Mesenchymal stem cell (in vitro differentiated cells and primary cell): ENCODE measurements at regions not wholly inside any gene's neighbourhood (a gene's known extent, or its start where the extent isn't known, plus 50 kb on each side); places are given as distances from the start of the nearest gene placed in this dataset.

Experiments used
- DNase-seq: peaks from one replicate; pipeline ENCODE4 v3.0.0-alpha.2; 2013
- H2AFZ ChIP-seq: one replicate; pipeline ENCODE4 v1.6.1; 2013; ENCODE audit warnings: low read depth, mild to moderate bottlenecking, control low read depth, inconsistent platforms, low read length, moderate library complexity
- H2AK5ac ChIP-seq: 2 replicates; pipeline ENCODE4 v1.6.1; 2013; ENCODE audit warnings: low read length, moderate library complexity, mild to moderate bottlenecking, inconsistent platforms; ENCODE audit not compliant: severe bottlenecking
- H2BK120ac ChIP-seq: one replicate; pipeline ENCODE4 v1.6.1; 2013; ENCODE audit warnings: low read depth, mild to moderate bottlenecking, inconsistent platforms, low read length, moderate library complexity
- H2BK12ac ChIP-seq, 2 experiments: one replicate each; pipeline ENCODE4 v1.6.1; 2013; ENCODE audit warnings: inconsistent platforms in 2 of 2, low read length in 2 of 2, mild to moderate bottlenecking in 2 of 2, moderate library complexity in 2 of 2, control low read depth in 1 of 2
- H2BK15ac ChIP-seq: one replicate; pipeline ENCODE4 v1.6.1; 2013; ENCODE audit warnings: mild to moderate bottlenecking, low read depth, inconsistent platforms; ENCODE audit not compliant: poor library complexity, severe bottlenecking
- H2BK5ac ChIP-seq: 2 replicates; pipeline ENCODE4 v1.6.1; 2013; ENCODE audit warnings: low read depth, mild to moderate bottlenecking, low read length, control low read depth, inconsistent platforms; ENCODE audit not compliant: poor library complexity, severe bottlenecking
- H3K14ac ChIP-seq, 2 experiments: one replicate each; pipeline ENCODE4 v1.6.1; 2013; ENCODE audit warnings: inconsistent platforms in 2 of 2, low read length in 2 of 2, control low read depth in 1 of 2, mild to moderate bottlenecking in 1 of 2, moderate library complexity in 1 of 2
- H3K18ac ChIP-seq, 2 experiments: one replicate each; pipeline ENCODE4 v1.6.1; 2013; ENCODE audit warnings: inconsistent platforms in 2 of 2, low read length in 2 of 2, control low read depth in 1 of 2, low read depth in 1 of 2, mild to moderate bottlenecking in 1 of 2
- H3K23ac ChIP-seq, 2 experiments: one replicate each; pipeline ENCODE4 v1.6.1; 2013; ENCODE audit warnings: inconsistent platforms in 2 of 2, low read length in 2 of 2, mild to moderate bottlenecking in 2 of 2, moderate library complexity in 2 of 2, control low read depth in 1 of 2
- H3K27ac ChIP-seq: 2 replicates; pipeline ENCODE4 v1.5.1; 2013; ENCODE audit warnings: mild to moderate bottlenecking, moderate library complexity, low read length, control low read depth, inconsistent platforms; ENCODE audit not compliant: poor library complexity, severe bottlenecking
- H3K27me3 ChIP-seq, 2 experiments: 2 replicates each; pipeline versions ENCODE4 v1.6.1 to v1.7.0; 2013; ENCODE audit warnings: low read length in 2 of 2, mild to moderate bottlenecking in 2 of 2, moderate library complexity in 2 of 2, control low read depth in 1 of 2, inconsistent platforms in 1 of 2; ENCODE audit not compliant: control insufficient read depth in 1 of 2, insufficient read depth in 1 of 2
- H3K36me3 ChIP-seq, 2 experiments: 2 replicates each; pipeline versions ENCODE4 v1.6.1 to v1.7.0; 2013; ENCODE audit warnings: low read length in 2 of 2, control low read depth in 1 of 2, inconsistent platforms in 1 of 2, low read depth in 1 of 2, mild to moderate bottlenecking in 1 of 2; ENCODE audit not compliant: insufficient read depth in 2 of 2, control insufficient read depth in 1 of 2
- H3K4ac ChIP-seq, 2 experiments: one replicate each; pipeline ENCODE4 v1.6.1; 2013; ENCODE audit warnings: inconsistent platforms in 2 of 2, low read length in 2 of 2, mild to moderate bottlenecking in 2 of 2, moderate library complexity in 2 of 2, control low read depth in 1 of 2, low read depth in 1 of 2
- H3K4me1 ChIP-seq: 2 replicates; pipeline ENCODE4 v1.6.1; 2013; ENCODE audit warnings: low read depth, low read length, control low read depth; ENCODE audit not compliant: control insufficient read depth, insufficient read depth
- H3K4me2 ChIP-seq: 2 replicates; pipeline ENCODE4 v1.6.1; 2013; ENCODE audit warnings: low read length, mild to moderate bottlenecking, inconsistent platforms; ENCODE audit not compliant: poor library complexity, severe bottlenecking
- H3K4me3 ChIP-seq, 2 experiments: 2 replicates each; pipeline versions ENCODE4 v1.5.1 to v1.7.0; 2013; ENCODE audit warnings: low read length in 2 of 2, mild to moderate bottlenecking in 2 of 2, control low read depth in 1 of 2, low read depth in 1 of 2; ENCODE audit not compliant: insufficient read depth in 1 of 2
- H3K79me1 ChIP-seq: replicated peaks from 2 replicates; pipeline ENCODE4 v1.6.1; 2013; ENCODE audit warnings: mild to moderate bottlenecking, control low read depth, low read length, inconsistent platforms; ENCODE audit not compliant: poor library complexity, severe bottlenecking
- H3K9ac ChIP-seq: 2 replicates; pipeline ENCODE4 v1.7.0; 2013; ENCODE audit warnings: mild to moderate bottlenecking, low read length, moderate library complexity
- H3K9me3 ChIP-seq: 2 replicates; pipeline ENCODE4 v1.7.0; 2013; ENCODE audit warnings: mild to moderate bottlenecking, low read length; ENCODE audit not compliant: control insufficient read depth
- H4K8ac ChIP-seq: one replicate; pipeline ENCODE4 v1.6.1; 2013; ENCODE audit warnings: inconsistent platforms, mild to moderate bottlenecking, low read length, moderate library complexity
- H4K91ac ChIP-seq: one replicate; pipeline ENCODE4 v1.6.1; 2013; ENCODE audit warnings: mild to moderate bottlenecking, low read length, inconsistent platforms
- WGBS: methylation state at CpG from one replicate; pipeline ENCODE4 v1.1.7; 2013; ENCODE audit warnings: mixed read lengths; 5-methylcytosine and 5-hydroxymethylcytosine counted together

DNA sequence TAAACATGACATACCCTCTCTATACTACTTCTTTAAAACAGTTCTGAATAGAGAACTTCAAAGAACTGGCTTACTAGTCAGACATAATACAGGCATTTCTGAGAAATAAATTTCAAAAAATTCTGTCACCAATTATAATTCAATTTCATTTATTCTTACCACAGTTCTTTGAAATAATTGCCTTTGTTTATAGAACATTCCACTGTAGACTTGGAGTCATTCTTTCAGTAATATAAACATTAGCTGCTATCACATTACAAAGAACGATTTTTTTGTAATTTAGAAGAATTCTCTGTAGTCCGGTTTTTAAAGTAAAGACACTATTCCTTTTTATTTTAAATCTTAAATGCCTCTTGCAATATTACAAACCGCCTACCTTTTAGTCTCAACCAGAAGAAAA lies 146.4 kb upstream of the COL11A1 start:
- Histone ChIP-seq H2BK15ac (no peak overlapping the region), H3K27me3 (no peaks in the 10 kb centered on the region), H3K36me3 (no peaks in the 10 kb centered on the region), H2BK12ac (no peak overlapping the region), H2AK5ac (no peak overlapping the region), H3K4me1 (peaks cover 2% of the 10 kb centered on the region), H2BK5ac (no peak overlapping the region), H2AFZ (no peak overlapping the region), H3K18ac (no peak overlapping the region), H3K4me3 (no peak overlapping the region), H3K9ac (no peak overlapping the region), H3K4ac (no peak overlapping the region), H4K8ac (no peak overlapping the region), H4K91ac (no peak overlapping the region), H3K79me1 (no peaks in the 10 kb centered on the region), H3K14ac (no peak overlapping the region), H3K27ac (no peak overlapping the region), H3K9me3 (no peaks in the 10 kb centered on the region), H3K4me2 (no peak overlapping the region), H3K23ac (no peak overlapping the region), H2BK120ac (no peak overlapping the region)
- DNase-seq, result no peak
- WGBS, result 100% methylated on average over 1 of the region's 3 CpGs

DNA sequence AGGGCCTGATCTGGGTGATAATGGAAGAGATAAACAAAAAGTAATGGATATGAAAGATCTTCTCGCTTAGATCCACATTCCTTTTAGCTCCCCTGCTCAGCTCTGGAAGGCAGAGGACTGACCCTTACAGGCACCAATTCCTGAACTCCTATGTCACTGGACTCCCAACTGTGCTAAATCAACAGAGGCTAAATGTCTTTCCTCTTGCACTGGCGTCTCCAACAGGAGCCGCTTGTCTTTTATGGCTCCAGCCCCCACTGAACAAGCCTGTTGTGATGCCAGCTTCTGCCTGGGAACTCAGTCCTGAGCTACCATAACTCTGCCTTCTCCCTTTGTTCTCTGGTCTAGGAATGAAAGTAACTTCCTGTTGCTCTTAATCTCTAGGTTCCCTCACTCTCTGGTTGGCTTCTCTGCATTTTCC lies 142.1 kb upstream of the COL11A1 start:
- H3K4ac ChIP-seq, result peak overlapping the region; percentile 15 to 51
- H2AFZ ChIP-seq, result peak overlapping the region; percentile 6
- H3K14ac ChIP-seq, result no peak overlapping the region
- peak overlapping the region in 1 of 2 experiments; percentile 10 for H2BK12ac ChIP-seq
- H3K9me3 ChIP-seq, result no peaks in the 10 kb centered on the region
- no peak overlapping the region for H4K8ac ChIP-seq
- H4K91ac ChIP-seq, result no peak overlapping the region
- peak overlapping the region; percentile 93 for H3K27ac ChIP-seq
- no peak overlapping the region for H2BK120ac ChIP-seq
- H3K27me3 ChIP-seq, result no peaks in the 10 kb centered on the region
- no peaks in the 10 kb centered on the region for H3K79me1 ChIP-seq
- DNase-seq, result peak; percentile 62
- WGBS, result 2% methylated on average over 3 of the region's 3 CpGs
- no peak overlapping the region for H3K9ac ChIP-seq
- peak overlapping the region; percentile 23 to 62 for H3K18ac ChIP-seq
- no peak overlapping the region for H3K4me2 ChIP-seq
- H3K4me1 ChIP-seq, result peaks cover 2% of the 10 kb centered on the region
- H2BK15ac ChIP-seq, result no peak overlapping the region
- H3K4me3 ChIP-seq, result no peak overlapping the region
- no peaks in the 10 kb centered on the region for H3K36me3 ChIP-seq
- no peak overlapping the region for H2AK5ac ChIP-seq
- H2BK5ac ChIP-seq, result peak overlapping the region; percentile 46
- H3K23ac ChIP-seq, result no peak overlapping the region

DNA sequence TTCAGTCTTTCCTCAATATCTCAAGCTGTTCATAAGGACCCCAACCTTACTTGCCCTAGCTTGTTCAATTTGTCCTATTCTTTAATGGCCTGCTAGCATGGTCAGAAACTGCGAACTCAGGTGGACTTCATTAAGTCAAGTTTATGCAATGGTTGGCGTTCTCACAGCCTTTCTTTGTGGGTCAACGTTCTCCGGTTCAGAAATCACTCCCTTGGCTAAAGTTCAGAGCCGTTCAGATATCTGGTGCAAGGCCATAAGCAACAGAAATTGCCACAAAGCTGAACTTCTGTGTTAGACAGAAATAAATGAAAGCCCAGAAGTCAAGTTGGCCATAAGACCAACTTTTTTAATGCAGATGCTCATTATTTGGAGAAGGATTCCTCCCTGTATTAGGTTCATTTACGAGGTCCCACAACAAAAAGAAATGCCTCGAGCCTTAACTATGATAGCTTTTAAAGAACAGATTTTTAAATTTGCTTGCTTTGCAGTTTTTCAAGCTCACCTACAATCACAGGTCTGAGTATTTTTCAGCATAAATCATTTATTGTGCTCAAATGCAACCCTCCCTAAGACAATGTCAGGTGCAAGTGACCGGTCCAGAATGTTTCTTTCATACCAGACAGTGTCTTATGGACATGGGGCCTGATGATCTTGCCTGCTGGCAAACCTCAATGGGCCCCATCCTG lies 140.2 kb upstream of the COL11A1 start:
- H4K91ac ChIP-seq, result no peak overlapping the region
- no peak overlapping the region for H3K14ac ChIP-seq
- peaks cover 2% of the 10 kb centered on the region for H3K4me1 ChIP-seq
- H3K4me3 ChIP-seq, result no peak overlapping the region
- peak overlapping the region; percentile 1 for H2AK5ac ChIP-seq
- H3K18ac ChIP-seq, result no peak overlapping the region
- peak overlapping the region; percentile 38 for H3K27ac ChIP-seq
- H2BK120ac ChIP-seq, result no peak overlapping the region
- H3K4me2 ChIP-seq, result no peak overlapping the region
- DNase-seq, result no peak
- H2BK12ac ChIP-seq, result no peak overlapping the region
- no peaks in the 10 kb centered on the region for H3K27me3 ChIP-seq
- H3K23ac ChIP-seq, result no peak overlapping the region
- H3K36me3 ChIP-seq, result no peaks in the 10 kb centered on the region
- no peak overlapping the region for H2BK15ac ChIP-seq
- H2BK5ac ChIP-seq, result no peak overlapping the region
- H2AFZ ChIP-seq, result no peak overlapping the region
- no peak overlapping the region for H3K4ac ChIP-seq
- no peak overlapping the region for H3K9ac ChIP-seq
- WGBS, result 98% methylated on average over 8 of the region's 8 CpGs
- no peak overlapping the region for H4K8ac ChIP-seq
- H3K9me3 ChIP-seq, result no peaks in the 10 kb centered on the region
- no peaks in the 10 kb centered on the region for H3K79me1 ChIP-seq

- Histone ChIP-seq H2BK120ac (no peak overlapping the region), H3K4me3 (no peak overlapping the region), H3K27ac (no peak overlapping the region), H4K8ac (no peak overlapping the region), H3K27me3 (no peaks in the 10 kb centered on the region), H2AK5ac (no peak overlapping the region), H3K9ac (no peak overlapping the region), H4K91ac (no peak overlapping the region), H3K79me1 (no peaks in the 10 kb centered on the region), H2BK5ac (no peak overlapping the region), H3K4ac (no peak overlapping the region), H3K36me3 (no peaks in the 10 kb centered on the region), H3K4me1 (peaks cover 2% of the 10 kb centered on the region), H3K18ac (no peak overlapping the region), H3K14ac (no peak overlapping the region), H3K23ac (no peak overlapping the region), H2BK12ac (no peak overlapping the region), H2AFZ (no peak overlapping the region), H3K4me2 (no peak overlapping the region), H2BK15ac (no peak overlapping the region), H3K9me3 (no peaks in the 10 kb centered on the region)
- 75% methylated on average over 1 of the region's 2 CpGs for WGBS
- DNase-seq, result no peak
Observed at GRCh38 chr1:103247517-103247916, 139.2 kb upstream of the COL11A1 start.
